ENCODE measurements at regions not wholly inside any gene's neighbourhood (a gene's known extent, or its start where the extent isn't known, plus 50 kb on each side); places are given as distances from the start of the nearest gene placed in this dataset.
"Not testable (repeated sequence)": the region's sequence is repeated elsewhere in the genome, so short reads cannot be mapped to it uniquely, and the experiment has no call there.

GRCh38 chr6:144469144-144469575 lies 184.0 kb downstream of the UTRN start:
- H3K27ac ChIP-seq = no peak overlapping the region
- no peaks in the 10 kb centered on the region for H3K27me3 ChIP-seq (replicated peaks; ENCODE audit: insufficient read depth)
- no peaks in the 10 kb centered on the region for H3K4me1 ChIP-seq (ENCODE audit: control insufficient read depth in 1 of 2, low read depth in 2 of 2)
- no peak overlapping the region for H3K4me3 ChIP-seq
- no peaks in the 10 kb centered on the region for H3K9me3 ChIP-seq
- no peak for DNase-seq (ENCODE audit: low spot score)
- no peaks in the 10 kb centered on the region for H3K36me3 ChIP-seq
- TF ChIP-seq CTCF (IDR thresholded peaks at IDR 0.05) = no peak
- ATAC-seq (ENCODE audit: insufficient number of reproducible peaks, low FRiP score, low read depth) = no peak

GRCh38 chr6:144470201-144470600 lies 185.1 kb downstream of the UTRN start:
- not testable (repeated sequence) for DNase-seq (ENCODE audit: low spot score); H3K27ac ChIP-seq; H3K36me3 ChIP-seq; H3K9me3 ChIP-seq; ATAC-seq (ENCODE audit: insufficient number of reproducible peaks, low FRiP score, low read depth); H3K4me1 ChIP-seq (ENCODE audit: control insufficient read depth in 1 of 2, low read depth in 2 of 2); H3K27me3 ChIP-seq (replicated peaks; ENCODE audit: insufficient read depth); H3K4me3 ChIP-seq

- H3K27ac ChIP-seq = no peak overlapping the region
- no peak overlapping the region for H3K4me3 ChIP-seq
- no peaks in the 10 kb centered on the region for H3K4me1 ChIP-seq (ENCODE audit: control insufficient read depth in 1 of 2, low read depth in 2 of 2)
- peaks cover 6% of the 10 kb centered on the region for H3K36me3 ChIP-seq
- no peaks in the 10 kb centered on the region for H3K27me3 ChIP-seq (replicated peaks; ENCODE audit: insufficient read depth)
- no peak for TF ChIP-seq CTCF (IDR thresholded peaks at IDR 0.05)
- no peaks in the 10 kb centered on the region for H3K9me3 ChIP-seq
- DNase-seq (ENCODE audit: low spot score) = no peak
- ATAC-seq (ENCODE audit: insufficient number of reproducible peaks, low FRiP score, low read depth) = no peak
Observed at GRCh38 chr6:144471986-144472385, 186.9 kb downstream of the UTRN start.

GRCh38 chr6:144474290-144474689 lies 189.2 kb downstream of the UTRN start:
- no peak overlapping the region for H3K4me3 ChIP-seq
- TF ChIP-seq CTCF (IDR thresholded peaks at IDR 0.05) = no peak
- ATAC-seq (ENCODE audit: insufficient number of reproducible peaks, low FRiP score, low read depth) (no peak), DNase-seq (ENCODE audit: low spot score) (no peak)
- H3K27ac ChIP-seq = no peak overlapping the region
- H3K36me3 ChIP-seq = peaks cover 6% of the 10 kb centered on the region
- no peaks in the 10 kb centered on the region for H3K9me3 ChIP-seq
- no peaks in the 10 kb centered on the region for H3K27me3 ChIP-seq (replicated peaks; ENCODE audit: insufficient read depth)
- peaks cover 6 to 13% of the 10 kb centered on the region in 2 donors for H3K4me1 ChIP-seq (ENCODE audit: control insufficient read depth in 1 of 2, low read depth in 2 of 2)

GRCh38 chr6:144474904-144475303 lies 189.8 kb downstream of the UTRN start:
- no peak for DNase-seq (ENCODE audit: low spot score)
- H3K9me3 ChIP-seq = no peaks in the 10 kb centered on the region
- H3K27me3 ChIP-seq (replicated peaks; ENCODE audit: insufficient read depth) = no peaks in the 10 kb centered on the region
- H3K4me1 ChIP-seq (ENCODE audit: control insufficient read depth in 1 of 2, low read depth in 2 of 2) = peaks cover 10 to 19% of the 10 kb centered on the region in 2 donors
- TF ChIP-seq CTCF (IDR thresholded peaks at IDR 0.05) = no peak
- peaks cover 6% of the 10 kb centered on the region for H3K36me3 ChIP-seq
- H3K4me3 ChIP-seq = no peak overlapping the region
- H3K27ac ChIP-seq = no peak overlapping the region
- ATAC-seq (ENCODE audit: insufficient number of reproducible peaks, low FRiP score, low read depth) = no peak

GRCh38 chr6:144475411-144475810 lies 190.3 kb downstream of the UTRN start:
- peaks cover 6% of the 10 kb centered on the region for H3K36me3 ChIP-seq
- H3K9me3 ChIP-seq = no peaks in the 10 kb centered on the region
- peaks cover 14 to 24% of the 10 kb centered on the region in 2 donors for H3K4me1 ChIP-seq (ENCODE audit: control insufficient read depth in 1 of 2, low read depth in 2 of 2)
- no peak for ATAC-seq (ENCODE audit: insufficient number of reproducible peaks, low FRiP score, low read depth)
- H3K27ac ChIP-seq = no peak overlapping the region
- no peak for DNase-seq (ENCODE audit: low spot score)
- H3K27me3 ChIP-seq (replicated peaks; ENCODE audit: insufficient read depth) = no peaks in the 10 kb centered on the region
- no peak overlapping the region for H3K4me3 ChIP-seq
- no peak for TF ChIP-seq CTCF (IDR thresholded peaks at IDR 0.05)
